ENCODE measurements at regions not wholly inside any gene's neighbourhood (a gene's known extent, or its start where the extent isn't known, plus 50 kb on each side); places are given as distances from the start of the nearest gene placed in this dataset.

DNA sequence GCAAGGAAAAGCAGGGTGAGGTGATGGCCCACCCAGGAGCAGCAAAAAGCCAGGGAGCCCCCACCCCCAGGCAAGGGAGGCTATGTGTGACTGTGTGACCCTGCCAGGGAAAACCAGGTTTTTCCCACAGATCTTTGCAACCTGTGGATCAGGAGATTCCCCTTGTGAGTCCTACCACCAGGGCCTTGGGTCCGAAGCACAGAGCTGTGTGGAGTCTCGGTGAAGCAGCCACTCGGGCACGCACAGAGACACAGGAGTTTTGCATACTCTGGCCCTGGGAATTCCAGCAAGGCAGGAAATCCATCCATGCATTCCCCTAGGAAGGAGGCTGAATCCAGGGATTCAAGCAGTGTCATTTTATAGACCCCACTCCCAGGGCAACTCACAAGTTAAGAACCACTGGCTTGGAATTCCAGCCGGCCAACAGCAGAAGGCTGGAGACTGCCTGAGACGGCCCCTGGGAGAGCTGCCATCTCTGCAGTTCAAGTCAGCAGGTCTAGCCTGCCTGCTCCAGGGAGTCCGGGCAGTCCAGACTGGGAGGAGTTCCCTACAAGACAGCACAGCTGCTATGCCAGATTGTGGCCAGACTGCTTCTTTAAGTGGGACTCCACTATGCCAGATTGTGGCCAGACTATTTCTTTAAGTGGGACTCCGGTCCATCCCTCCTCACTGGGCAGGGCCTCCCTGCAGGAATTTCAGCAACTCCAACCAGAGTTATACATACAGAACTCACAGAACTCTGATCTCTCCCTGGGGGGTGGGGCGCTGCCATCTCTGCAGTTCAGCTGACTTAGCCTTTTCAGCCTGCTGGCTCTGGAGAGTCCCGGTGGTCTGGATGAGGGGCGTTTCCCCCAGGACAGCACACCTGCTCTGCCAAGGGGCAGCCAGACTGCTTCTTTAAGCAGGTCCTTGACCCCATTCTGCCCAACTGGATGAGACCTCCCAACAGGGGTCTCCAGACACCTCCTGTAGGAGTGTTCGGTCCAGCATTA lies 85.1 kb upstream of the ADAD1 start:
- TF ChIP-seq ARNTL (CRISPR knock-in tag; IDR thresholded peaks at IDR 0.05; ENCODE audit: borderline replicate concordance, low read depth) (no peak), SNAI2 (CRISPR knock-in tag; IDR thresholded peaks at IDR 0.05) (no peak), RARB (CRISPR knock-in tag; IDR thresholded peaks at IDR 0.05) (no peak), ZFP3 (CRISPR knock-in tag; IDR thresholded peaks at IDR 0.05) (no peak), ZFP30 (CRISPR knock-in tag; IDR thresholded peaks at IDR 0.05) (no peak), CSDC2 (CRISPR knock-in tag; IDR thresholded peaks at IDR 0.05) (no peak)
- TF ChIP-seq, protein P1, sequence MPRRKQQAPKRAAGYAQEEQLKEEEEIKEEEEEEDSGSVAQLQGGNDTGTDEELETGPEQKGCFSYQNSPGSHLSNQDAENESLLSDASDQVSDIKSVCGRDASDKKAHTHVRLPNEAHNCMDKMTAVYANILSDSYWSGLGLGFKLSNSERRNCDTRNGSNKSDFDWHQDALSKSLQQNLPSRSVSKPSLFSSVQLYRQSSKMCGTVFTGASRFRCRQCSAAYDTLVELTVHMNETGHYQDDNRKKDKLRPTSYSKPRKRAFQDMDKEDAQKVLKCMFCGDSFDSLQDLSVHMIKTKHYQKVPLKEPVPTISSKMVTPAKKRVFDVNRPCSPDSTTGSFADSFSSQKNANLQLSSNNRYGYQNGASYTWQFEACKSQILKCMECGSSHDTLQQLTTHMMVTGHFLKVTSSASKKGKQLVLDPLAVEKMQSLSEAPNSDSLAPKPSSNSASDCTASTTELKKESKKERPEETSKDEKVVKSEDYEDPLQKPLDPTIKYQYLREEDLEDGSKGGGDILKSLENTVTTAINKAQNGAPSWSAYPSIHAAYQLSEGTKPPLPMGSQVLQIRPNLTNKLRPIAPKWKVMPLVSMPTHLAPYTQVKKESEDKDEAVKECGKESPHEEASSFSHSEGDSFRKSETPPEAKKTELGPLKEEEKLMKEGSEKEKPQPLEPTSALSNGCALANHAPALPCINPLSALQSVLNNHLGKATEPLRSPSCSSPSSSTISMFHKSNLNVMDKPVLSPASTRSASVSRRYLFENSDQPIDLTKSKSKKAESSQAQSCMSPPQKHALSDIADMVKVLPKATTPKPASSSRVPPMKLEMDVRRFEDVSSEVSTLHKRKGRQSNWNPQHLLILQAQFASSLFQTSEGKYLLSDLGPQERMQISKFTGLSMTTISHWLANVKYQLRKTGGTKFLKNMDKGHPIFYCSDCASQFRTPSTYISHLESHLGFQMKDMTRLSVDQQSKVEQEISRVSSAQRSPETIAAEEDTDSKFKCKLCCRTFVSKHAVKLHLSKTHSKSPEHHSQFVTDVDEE (CRISPR knock-in tag; IDR thresholded peaks at IDR 0.05): no peak
- TF ChIP-seq, protein P2, sequence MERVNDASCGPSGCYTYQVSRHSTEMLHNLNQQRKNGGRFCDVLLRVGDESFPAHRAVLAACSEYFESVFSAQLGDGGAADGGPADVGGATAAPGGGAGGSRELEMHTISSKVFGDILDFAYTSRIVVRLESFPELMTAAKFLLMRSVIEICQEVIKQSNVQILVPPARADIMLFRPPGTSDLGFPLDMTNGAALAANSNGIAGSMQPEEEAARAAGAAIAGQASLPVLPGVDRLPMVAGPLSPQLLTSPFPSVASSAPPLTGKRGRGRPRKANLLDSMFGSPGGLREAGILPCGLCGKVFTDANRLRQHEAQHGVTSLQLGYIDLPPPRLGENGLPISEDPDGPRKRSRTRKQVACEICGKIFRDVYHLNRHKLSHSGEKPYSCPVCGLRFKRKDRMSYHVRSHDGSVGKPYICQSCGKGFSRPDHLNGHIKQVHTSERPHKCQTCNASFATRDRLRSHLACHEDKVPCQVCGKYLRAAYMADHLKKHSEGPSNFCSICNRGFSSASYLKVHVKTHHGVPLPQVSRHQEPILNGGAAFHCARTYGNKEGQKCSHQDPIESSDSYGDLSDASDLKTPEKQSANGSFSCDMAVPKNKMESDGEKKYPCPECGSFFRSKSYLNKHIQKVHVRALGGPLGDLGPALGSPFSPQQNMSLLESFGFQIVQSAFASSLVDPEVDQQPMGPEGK (CRISPR knock-in tag; IDR thresholded peaks at IDR 0.05; ENCODE audit: borderline replicate concordance): no peak
- TF ChIP-seq, protein P3, sequence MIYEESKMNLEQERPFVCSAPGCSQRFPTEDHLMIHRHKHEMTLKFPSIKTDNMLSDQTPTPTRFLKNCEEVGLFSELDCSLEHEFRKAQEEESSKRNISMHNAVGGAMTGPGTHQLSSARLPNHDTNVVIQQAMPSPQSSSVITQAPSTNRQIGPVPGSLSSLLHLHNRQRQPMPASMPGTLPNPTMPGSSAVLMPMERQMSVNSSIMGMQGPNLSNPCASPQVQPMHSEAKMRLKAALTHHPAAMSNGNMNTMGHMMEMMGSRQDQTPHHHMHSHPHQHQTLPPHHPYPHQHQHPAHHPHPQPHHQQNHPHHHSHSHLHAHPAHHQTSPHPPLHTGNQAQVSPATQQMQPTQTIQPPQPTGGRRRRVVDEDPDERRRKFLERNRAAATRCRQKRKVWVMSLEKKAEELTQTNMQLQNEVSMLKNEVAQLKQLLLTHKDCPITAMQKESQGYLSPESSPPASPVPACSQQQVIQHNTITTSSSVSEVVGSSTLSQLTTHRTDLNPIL (CRISPR knock-in tag; IDR thresholded peaks at IDR 0.05; ENCODE audit: low read depth): no peak
- TF ChIP-seq, protein P4, sequence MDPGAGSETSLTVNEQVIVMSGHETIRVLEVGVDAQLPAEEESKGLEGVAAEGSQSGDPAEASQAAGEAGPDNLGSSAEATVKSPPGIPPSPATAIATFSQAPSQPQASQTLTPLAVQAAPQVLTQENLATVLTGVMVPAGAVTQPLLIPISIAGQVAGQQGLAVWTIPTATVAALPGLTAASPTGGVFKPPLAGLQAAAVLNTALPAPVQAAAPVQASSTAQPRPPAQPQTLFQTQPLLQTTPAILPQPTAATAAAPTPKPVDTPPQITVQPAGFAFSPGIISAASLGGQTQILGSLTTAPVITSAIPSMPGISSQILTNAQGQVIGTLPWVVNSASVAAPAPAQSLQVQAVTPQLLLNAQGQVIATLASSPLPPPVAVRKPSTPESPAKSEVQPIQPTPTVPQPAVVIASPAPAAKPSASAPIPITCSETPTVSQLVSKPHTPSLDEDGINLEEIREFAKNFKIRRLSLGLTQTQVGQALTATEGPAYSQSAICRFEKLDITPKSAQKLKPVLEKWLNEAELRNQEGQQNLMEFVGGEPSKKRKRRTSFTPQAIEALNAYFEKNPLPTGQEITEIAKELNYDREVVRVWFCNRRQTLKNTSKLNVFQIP (CRISPR knock-in tag; IDR thresholded peaks at IDR 0.05; ENCODE audit: borderline replicate concordance, low read depth): no peak

Data from SK-N-SH treated with all-trans-retinoic acid at 6 μM for 48 hours (cell line).